Peyer's patch (tissue), 4 donors: ENCODE measurements at regions not wholly inside any gene's neighbourhood (a gene's known extent, or its start where the extent isn't known, plus 50 kb on each side); places are given as distances from the start of the nearest gene placed in this dataset.

Experiments
- CTCF ChIP-seq, 6 experiments: fragments of 450-650 bp in 4 of 6; fragments of 200-600 bp in 2 of 6; sonication (generic) in 1 of 6; IDR thresholded peaks; one replicate each; pipeline ENCODE4 v1.5.1; 2017 to 2019; ENCODE audit warnings: antibody characterized with exemption in 6 of 6, mild to moderate bottlenecking in 3 of 6, moderate library complexity in 1 of 6
- POLR2A ChIP-seq, 2 donors: fragments of 450-650 bp; IDR thresholded peaks; one replicate each; pipeline ENCODE4 v1.5.1; 2017; ENCODE audit warnings: antibody characterized with exemption in 2 of 2, mild to moderate bottlenecking in 2 of 2, moderate library complexity in 2 of 2

- no peak for TF ChIP-seq CTCF (IDR thresholded peaks at IDR 0.05)
- TF ChIP-seq POLR2A (IDR thresholded peaks at IDR 0.05): no peak
These were observed 144.5 kb downstream of the PSAT1 start for GRCh38 chr9:78441396-78441795.
